ENCODE measurements at regions not wholly inside any gene's neighbourhood (a gene's known extent, or its start where the extent isn't known, plus 50 kb on each side); places are given as distances from the start of the nearest gene placed in this dataset.

GRCh38 chr6:141498977-141499376 lies 633.7 kb upstream of the GJE1 start:
- POLR2A ChIA-PET (ENCODE audit: low non-redundant PET), result no interaction called here
- CTCF ChIA-PET, result no interaction called here
- TF ChIP-seq CTCF (conservative IDR thresholded peaks at IDR 0.05; ENCODE audit: low read depth, low read length) (no peak), EZH2 (IDR thresholded peaks at IDR 0.05; ENCODE audit: borderline replicate concordance, low read depth, low read length, poor library complexity, severe bottlenecking) (no peak)

GRCh38 chr6:141492521-141493284 lies 640.0 kb upstream of the GJE1 start:
- Histone ChIP-seq H3K27ac (ENCODE audit: low read depth, low read length, poor library complexity, severe bottlenecking) (no peak overlapping the region), H3K27me3 (replicated peaks; ENCODE audit: insufficient read depth, low read depth, low read length, poor library complexity) (no peaks in the 10 kb centered on the region), H3K9me3 (ENCODE audit: low read depth, low read length, poor library complexity, severe bottlenecking) (no peaks in the 10 kb centered on the region), H3K36me3 (ENCODE audit: insufficient read depth, low read length, poor library complexity, severe bottlenecking) (no peaks in the 10 kb centered on the region), H3K4me3 (ENCODE audit: low read depth, low read length, poor library complexity, severe bottlenecking) (no peak overlapping the region), H3K4me1 (ENCODE audit: insufficient read depth, low read length, poor library complexity, severe bottlenecking) (peaks cover 4% of the 10 kb centered on the region)
- no TSS peak for BruUV-seq (replicated peaks)
- DNase-seq (ENCODE audit: low spot score), result no peak
- intact Hi-C loops (cut with micrococcal nuclease; ENCODE audit: unreplicated experiment), result no loop called here
- ChIA-PET POLR2A (ENCODE audit: low non-redundant PET) (no interaction called here), CTCF (no interaction called here)
- no peak for TF ChIP-seq EZH2 (IDR thresholded peaks at IDR 0.05; ENCODE audit: borderline replicate concordance, low read depth, low read length, poor library complexity, severe bottlenecking)
- no peak for TF ChIP-seq CTCF (conservative IDR thresholded peaks at IDR 0.05; ENCODE audit: low read depth, low read length)

More at GRCh38 chr6:141498977-141499376, 633.7 kb upstream of the GJE1 start:
- H3K36me3 ChIP-seq (ENCODE audit: insufficient read depth, low read length, poor library complexity, severe bottlenecking), result peaks cover 4% of the 10 kb centered on the region
- no peaks in the 10 kb centered on the region for H3K9me3 ChIP-seq (ENCODE audit: low read depth, low read length, poor library complexity, severe bottlenecking)
- H3K27me3 ChIP-seq (replicated peaks; ENCODE audit: insufficient read depth, low read depth, low read length, poor library complexity), result no peaks in the 10 kb centered on the region
- no peak for DNase-seq (ENCODE audit: low spot score)
- H3K27ac ChIP-seq (ENCODE audit: low read depth, low read length, poor library complexity, severe bottlenecking), result no peak overlapping the region
- intact Hi-C loops (cut with micrococcal nuclease; ENCODE audit: unreplicated experiment), result no loop called here
- no TSS peak for BruUV-seq (replicated peaks)
- H3K4me3 ChIP-seq (ENCODE audit: low read depth, low read length, poor library complexity, severe bottlenecking), result no peak overlapping the region
- H3K4me1 ChIP-seq (ENCODE audit: insufficient read depth, low read length, poor library complexity, severe bottlenecking), result no peaks in the 10 kb centered on the region

GRCh38 chr6:141491684-141492083 lies 641.0 kb upstream of the GJE1 start:
- H3K4me1 ChIP-seq (ENCODE audit: insufficient read depth, low read length, poor library complexity, severe bottlenecking), result peaks cover 4% of the 10 kb centered on the region
- no peaks in the 10 kb centered on the region for H3K9me3 ChIP-seq (ENCODE audit: low read depth, low read length, poor library complexity, severe bottlenecking)
- no peak overlapping the region for H3K4me3 ChIP-seq (ENCODE audit: low read depth, low read length, poor library complexity, severe bottlenecking)
- H3K27me3 ChIP-seq (replicated peaks; ENCODE audit: insufficient read depth, low read depth, low read length, poor library complexity), result no peaks in the 10 kb centered on the region
- BruUV-seq (replicated peaks), result no TSS peak
- TF ChIP-seq CTCF (conservative IDR thresholded peaks at IDR 0.05; ENCODE audit: low read depth, low read length) (no peak), EZH2 (IDR thresholded peaks at IDR 0.05; ENCODE audit: borderline replicate concordance, low read depth, low read length, poor library complexity, severe bottlenecking) (no peak)
- H3K27ac ChIP-seq (ENCODE audit: low read depth, low read length, poor library complexity, severe bottlenecking), result no peak overlapping the region
- no peak for DNase-seq (ENCODE audit: low spot score)
- H3K36me3 ChIP-seq (ENCODE audit: insufficient read depth, low read length, poor library complexity, severe bottlenecking), result no peaks in the 10 kb centered on the region
- POLR2A ChIA-PET (ENCODE audit: low non-redundant PET), result no interaction called here
- CTCF ChIA-PET, result no interaction called here
- intact Hi-C loops (cut with micrococcal nuclease; ENCODE audit: unreplicated experiment), result no loop called here

Data from A673 (cell line).